ENCODE measurements at regions not wholly inside any gene's neighbourhood (a gene's known extent, or its start where the extent isn't known, plus 50 kb on each side); places are given as distances from the start of the nearest gene placed in this dataset.
"Not testable (repeated sequence)": the region's sequence is repeated elsewhere in the genome, so short reads cannot be mapped to it uniquely, and the experiment has no call there.

DNA sequence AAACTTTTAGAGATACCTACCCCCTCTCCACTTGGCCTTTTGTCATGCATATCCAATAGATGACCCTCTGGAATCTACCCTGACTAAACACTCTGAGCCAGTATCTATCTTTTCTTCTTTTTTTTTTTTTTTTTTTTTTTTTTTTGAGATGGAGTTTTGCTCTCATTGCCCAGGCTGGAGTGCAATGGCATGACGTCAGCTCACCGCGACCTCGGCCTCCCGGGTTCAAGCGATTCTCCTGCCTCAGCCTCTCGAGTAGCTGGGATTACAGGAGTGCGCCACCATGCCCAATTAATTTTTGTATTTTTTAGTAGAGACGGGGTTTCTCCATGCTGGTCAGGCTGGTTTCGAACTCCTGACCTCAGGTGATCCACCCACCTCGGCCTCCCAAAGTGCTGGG, 50.8 kb upstream of the GRIN2B start:
- not testable (repeated sequence) for DNase-seq

- DNase-seq = no peak
Observed at GRCh38 chr12:14043776-14044175, 62.4 kb upstream of the GRIN2B start.

- DNase-seq = no peak
Observed at GRCh38 chr12:14048941-14049545, 67.6 kb upstream of the GRIN2B start.

DNA sequence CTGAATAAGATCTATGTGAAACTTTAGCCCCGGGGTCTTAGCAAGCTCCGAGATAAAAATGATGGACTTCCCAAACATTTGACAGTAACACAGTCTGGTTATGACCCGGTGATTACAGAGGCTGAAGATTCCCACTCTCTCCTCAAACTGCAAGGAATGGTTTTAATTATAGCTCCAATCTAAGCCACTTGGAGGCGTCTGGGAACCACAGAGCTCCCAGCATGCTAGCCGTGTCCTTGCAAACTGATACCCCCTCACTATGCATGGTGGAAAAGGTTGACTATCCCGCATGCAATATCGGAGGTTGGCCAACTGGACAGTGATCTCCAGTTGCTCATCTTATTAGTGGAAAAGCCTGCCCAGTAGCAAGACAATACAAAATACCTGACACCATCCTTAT, 76.5 kb upstream of the GRIN2B start:
- DNase-seq = no peak

- no peak for DNase-seq
Observed at GRCh38 chr12:14058717-14059116, 77.3 kb upstream of the GRIN2B start.

GRCh38 chr12:14059548-14059947, 78.1 kb upstream of the GRIN2B start:
- DNase-seq = no peak

- no peak for DNase-seq
Observed at GRCh38 chr12:14065616-14066015, 84.2 kb upstream of the GRIN2B start.

DNA sequence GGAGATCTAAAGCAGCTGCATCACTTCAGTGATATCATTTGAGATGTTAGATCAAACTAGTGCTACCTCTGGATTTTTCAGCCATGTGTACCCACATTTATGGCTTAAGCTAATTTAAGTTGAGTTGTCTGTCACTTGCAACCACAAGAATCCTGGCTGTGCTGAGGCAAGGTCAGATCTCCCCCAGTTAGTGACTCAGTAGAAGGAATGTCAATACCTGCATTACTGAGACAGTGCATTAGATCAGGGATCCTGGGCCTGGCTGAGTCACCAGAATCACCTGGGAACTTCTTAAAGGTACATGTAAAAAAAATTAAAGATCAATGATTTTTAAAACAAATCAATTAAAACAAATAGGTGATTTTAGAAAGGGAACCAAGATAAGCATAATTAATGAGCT, 84.6 kb upstream of the GRIN2B start:
- no peak for DNase-seq

- DNase-seq = no peak
Observed at GRCh38 chr12:14068961-14069360, 87.6 kb upstream of the GRIN2B start.

DNA sequence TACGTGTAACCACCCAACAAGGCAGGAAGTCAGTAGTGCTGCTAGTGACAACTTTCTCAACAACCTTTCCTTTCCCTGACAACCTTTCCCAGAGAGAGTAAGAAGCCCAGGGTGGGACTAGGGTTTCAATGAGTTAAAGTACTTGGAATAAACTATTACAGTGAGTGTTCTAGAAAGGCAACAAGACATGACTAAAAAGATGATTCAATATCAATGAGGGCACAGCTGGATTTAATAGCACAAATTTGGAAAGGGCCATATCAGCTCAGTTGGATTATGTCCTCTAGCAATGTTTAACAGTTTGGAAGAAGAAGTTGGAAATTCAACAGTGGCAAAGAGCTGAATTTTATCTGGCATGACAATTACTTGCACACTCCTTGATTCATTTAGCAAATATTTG, 90.4 kb upstream of the GRIN2B start:
- DNase-seq = no peak

DNA sequence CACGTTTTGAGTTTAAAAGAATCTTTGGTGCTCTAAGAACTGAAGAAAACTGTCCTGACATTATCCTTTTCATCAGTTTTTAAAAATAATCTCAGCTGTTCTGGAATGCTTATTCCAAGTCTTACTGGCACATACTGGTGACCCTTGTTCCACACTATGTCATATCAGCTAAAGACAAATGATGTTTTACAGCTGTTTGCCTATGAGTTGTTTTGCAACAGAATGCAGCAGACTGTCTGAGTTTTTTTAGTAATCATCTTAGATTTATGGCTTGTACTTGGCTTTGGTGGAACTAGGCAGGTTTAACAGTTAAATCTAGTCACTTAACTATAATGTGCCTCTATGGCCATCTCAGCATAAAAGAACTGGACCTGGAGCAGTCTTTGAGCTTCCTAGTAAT, 91.6 kb upstream of the GRIN2B start:
- no peak for DNase-seq

DNA sequence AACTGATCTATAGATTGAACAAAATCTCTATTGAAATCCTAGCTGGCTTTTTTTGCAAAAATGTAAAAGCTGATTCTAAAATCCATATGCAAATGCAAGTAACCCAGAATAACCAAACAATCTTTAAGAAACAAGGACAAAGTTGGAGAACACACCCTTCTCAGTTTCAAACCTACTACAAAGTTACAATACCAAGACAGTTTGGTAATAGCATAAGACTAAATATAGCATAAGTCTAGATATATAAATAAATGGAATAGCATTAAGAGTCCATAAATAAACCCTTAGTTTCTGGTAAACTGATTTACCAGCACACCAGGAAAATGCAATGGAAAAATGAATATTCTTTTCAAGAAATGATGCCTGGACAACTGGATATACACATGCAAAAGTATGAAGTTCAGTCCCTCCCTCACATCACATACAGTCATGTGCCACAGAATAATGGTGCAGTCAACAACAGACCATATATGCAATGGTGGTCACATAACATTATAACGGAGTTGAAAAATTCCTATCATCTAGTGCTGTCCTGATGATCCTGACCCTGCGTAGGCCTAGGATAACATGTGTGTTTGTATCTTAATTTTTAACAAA, 94.5 kb upstream of the GRIN2B start:
- no peak for DNase-seq

DNA sequence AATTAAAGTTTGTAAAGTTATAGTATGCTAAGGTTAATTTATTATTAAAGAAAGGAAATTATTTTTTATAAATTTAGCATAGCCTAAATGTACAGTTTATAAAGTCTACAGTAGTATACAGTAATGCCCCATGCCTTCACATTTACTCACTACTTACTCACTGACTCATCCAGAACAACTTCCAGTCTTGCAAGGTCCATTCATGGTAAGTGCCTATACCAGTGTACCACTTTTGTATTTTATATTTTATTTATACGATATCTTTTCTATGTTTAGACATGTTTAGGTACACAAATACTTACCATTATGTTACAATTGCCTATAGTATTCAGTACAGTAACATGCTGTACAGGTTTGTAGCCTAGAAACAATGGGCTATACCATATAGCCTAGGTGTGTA, 95.1 kb upstream of the GRIN2B start:
- DNase-seq = no peak

- DNase-seq = no peak
Observed at GRCh38 chr12:14086838-14087237, 105.4 kb upstream of the GRIN2B start.

DNA sequence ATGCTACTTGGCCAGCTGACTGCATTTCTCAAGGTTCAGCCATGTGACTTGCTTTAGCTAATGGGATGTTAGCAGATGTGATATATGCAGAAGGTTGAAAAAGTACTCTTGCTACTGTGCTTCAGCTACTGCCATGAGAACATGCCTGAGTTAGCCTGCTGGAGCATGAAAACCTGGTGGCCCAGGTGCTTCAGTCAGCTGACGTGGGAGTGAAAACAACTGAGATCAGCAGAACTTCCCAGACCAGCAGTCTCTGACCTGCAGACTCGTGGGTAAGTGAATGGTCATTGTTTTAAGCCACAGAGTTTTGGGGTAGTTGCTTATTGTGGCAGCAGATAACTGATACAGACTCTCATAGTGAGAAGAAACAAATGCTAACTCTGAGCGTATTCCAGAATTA, 118.6 kb upstream of the GRIN2B start:
- DNase-seq = no peak

GRCh38 chr12:14101556-14101955, 120.2 kb upstream of the GRIN2B start:
- not testable (repeated sequence) for DNase-seq

DNA sequence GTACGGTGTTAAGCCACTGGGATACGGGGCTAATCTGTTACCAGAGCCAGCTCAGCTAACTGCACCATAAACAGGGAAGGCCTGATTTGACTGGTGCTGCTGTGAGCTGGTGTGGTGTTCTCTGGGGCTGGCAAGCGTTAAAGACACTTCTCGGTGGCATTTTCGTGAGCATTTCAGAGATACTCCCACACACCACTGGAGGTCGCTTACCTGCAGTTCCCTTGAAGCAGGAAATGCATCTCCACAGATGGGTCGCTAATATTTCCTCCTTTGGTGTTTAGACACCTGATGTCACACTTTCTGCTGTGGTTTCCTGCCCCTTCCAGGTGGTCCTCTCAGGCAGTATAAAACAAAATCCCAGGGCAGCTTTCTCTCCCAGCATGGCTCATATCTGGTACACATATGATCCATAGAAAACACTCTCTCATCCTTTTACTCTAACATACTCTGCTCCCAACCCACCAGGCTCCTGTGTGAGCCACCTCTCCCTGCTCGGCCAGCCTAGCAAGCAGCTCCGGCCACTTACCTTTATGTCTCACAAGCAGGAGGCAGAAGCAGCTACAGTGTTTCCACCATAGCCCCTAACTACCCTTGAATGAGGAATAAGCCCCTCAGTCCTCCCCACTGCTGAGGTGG, 129.9 kb upstream of the GRIN2B start:
- DNase-seq = no peak

DNA sequence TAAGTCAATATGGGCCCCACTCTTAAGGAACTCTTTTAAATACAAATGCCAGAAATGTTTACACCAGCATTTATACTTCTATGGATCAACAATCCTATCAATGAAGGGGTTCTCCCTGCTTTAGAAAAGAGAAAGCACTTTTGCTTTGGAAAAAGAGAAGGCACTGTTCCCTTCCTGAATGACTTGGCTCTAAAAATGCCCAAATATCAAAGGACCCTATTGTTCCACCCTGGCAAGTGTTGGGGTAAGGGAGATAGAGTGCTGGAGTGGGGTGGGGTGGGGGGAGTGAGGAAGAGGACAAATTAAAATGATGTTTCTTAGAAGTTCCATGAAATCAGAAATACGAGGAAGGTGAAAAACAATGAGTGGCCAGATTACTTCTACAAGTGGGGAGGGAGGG, 131.6 kb upstream of the GRIN2B start:
- no peak for DNase-seq

GRCh38 chr12:14126692-14127091, 145.3 kb upstream of the GRIN2B start:
- DNase-seq = no peak

DNA sequence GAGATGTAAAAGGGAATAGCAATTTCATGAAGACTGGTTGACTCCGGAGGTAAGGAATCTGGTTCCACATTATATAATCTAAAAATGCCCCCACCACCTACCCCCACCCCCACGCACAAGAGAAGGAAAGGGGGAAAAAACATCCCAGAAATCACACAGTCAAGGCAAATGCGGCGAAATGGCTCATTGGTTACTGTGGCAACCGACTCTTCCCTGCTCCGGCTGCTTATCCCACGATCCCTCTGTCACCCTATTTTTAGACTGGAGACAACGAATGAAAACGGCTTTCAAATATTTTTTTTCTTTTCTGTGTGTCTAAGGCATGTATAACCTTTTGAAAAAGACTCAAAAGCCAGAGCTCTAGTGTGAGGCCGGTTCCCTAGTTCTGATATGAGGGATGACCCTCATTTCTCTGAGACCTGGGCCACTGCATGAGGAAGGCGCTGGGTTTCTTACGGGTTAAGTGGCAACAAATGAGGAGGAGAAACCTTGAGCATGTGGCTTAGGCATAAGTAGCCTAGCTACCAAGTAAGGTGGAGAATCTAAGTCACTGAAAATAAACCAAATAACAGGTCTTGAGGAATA, 148.3 kb upstream of the GRIN2B start:
- no peak for DNase-seq

- DNase-seq = no peak
Observed at GRCh38 chr12:14135996-14136395, 154.6 kb upstream of the GRIN2B start.

GRCh38 chr12:14138495-14138894, 157.1 kb upstream of the GRIN2B start:
- DNase-seq = no peak

DNA sequence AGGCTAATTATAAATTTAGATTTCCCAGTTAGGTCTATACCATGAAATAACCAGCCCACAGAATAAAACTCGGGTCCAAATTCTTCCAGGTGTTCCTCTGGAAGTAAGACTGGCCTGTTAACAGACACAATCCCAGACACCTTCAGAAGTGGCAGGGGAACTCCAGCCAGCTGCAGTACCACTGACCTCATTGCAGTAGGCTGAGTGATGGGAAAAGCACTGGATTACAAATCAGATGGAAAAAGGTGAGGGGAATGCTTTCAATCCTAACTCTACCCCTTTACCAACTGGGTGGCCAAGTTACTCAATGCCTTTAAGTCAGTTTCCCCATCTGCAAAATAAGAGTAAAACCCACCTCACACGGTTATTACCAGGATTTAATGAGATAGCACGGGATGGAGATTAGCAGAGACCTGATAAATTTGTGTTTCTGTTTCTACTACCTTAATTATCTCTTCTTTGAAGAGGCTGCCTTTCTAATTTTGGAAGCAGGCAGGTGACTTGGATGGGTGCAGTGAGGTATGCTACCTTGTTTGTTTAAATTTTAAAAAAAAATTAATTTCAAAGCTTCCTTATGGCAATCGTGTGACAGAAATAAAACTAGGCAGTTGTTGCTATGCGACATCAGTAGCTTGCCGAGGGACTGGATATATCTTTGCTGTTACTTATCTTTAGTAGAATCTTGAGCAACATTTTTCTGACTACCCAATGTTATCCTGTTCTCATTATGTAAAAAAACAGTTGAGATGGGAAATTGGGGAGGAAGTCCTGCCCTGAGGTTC, 167.3 kb upstream of the GRIN2B start:
- no peak for DNase-seq

DNA sequence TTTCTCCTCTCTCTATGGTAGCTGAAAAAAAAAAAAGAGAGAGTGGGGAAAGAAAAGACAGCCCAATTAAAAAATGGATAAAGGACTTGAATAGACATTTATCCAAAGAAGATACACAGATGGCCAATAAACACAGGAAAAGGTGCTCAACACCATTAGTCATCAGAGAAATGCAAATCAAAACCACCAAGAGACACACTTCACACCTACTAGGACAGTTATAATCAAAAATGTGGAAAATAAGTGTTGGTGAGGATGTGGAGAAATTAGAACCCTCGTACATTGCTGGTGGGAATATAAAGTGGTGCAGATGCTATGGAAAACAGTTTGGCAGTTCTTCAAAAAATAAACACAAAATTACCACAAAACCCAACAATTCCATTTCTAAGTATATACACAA, 172.4 kb upstream of the GRIN2B start:
- no peak for DNase-seq

Measured in bone marrow (tissue), 2 donors.